ENCODE measurements at regions not wholly inside any gene's neighbourhood (a gene's known extent, or its start where the extent isn't known, plus 50 kb on each side); places are given as distances from the start of the nearest gene placed in this dataset.

DNA sequence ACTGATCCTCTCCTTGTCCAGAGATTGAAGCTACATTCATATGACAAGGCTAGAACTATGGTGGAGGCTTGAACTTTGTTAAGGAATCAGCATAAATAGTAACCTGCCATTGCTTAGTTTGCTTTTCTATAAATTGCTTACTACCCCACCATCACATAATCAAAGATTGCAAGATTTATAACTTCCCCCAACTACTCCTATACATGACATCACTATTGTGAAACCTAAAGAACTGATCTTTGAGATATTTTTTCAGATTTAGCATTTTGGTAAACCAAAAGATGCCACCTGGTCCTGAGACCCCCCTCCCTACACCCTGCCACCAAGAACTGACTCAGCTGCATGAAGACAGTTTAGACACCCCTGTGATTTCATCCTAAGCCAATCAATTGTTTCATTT is 385.3 kb downstream of the CDC5L start:
- H3K9me3 ChIP-seq, result no peaks in the 10 kb centered on the region
- H3K4me1 ChIP-seq, result no peaks in the 10 kb centered on the region
- ATAC-seq, result no peak
- no peak for TF ChIP-seq CTCF (IDR thresholded peaks at IDR 0.05)
- H3K27me3 ChIP-seq (ENCODE audit: insufficient read depth in 3 of 3, low read length in 2 of 3), result no peaks in the 10 kb centered on the region
- intact Hi-C loops (cut with DNase I), result no loop called here
- no peaks in the 10 kb centered on the region for H3K36me3 ChIP-seq (ENCODE audit: insufficient read depth in 1 of 2, low read depth in 1 of 2)
- no peak overlapping the region for H3K4me3 ChIP-seq
- no peak overlapping the region for H3K27ac ChIP-seq
- DNase-seq, result no peak

GRCh38 chr6:44775121-44775520 is 387.6 kb downstream of the CDC5L start:
- ATAC-seq (no peak), DNase-seq (no peak)
- Histone ChIP-seq H3K4me1 (no peaks in the 10 kb centered on the region), H3K36me3 (ENCODE audit: insufficient read depth in 1 of 2, low read depth in 1 of 2) (no peaks in the 10 kb centered on the region), H3K27me3 (ENCODE audit: insufficient read depth in 3 of 3, low read length in 2 of 3) (no peaks in the 10 kb centered on the region), H3K4me3 (no peak overlapping the region), H3K27ac (no peak overlapping the region), H3K9me3 (no peaks in the 10 kb centered on the region)
- intact Hi-C loops (cut with DNase I), result no loop called here
- WGBS, 3 donors, result 24 to 57% (median 44%) methylated on average over 1 of the region's 1 CpG
- TF ChIP-seq CTCF (IDR thresholded peaks at IDR 0.05), result no peak

DNA sequence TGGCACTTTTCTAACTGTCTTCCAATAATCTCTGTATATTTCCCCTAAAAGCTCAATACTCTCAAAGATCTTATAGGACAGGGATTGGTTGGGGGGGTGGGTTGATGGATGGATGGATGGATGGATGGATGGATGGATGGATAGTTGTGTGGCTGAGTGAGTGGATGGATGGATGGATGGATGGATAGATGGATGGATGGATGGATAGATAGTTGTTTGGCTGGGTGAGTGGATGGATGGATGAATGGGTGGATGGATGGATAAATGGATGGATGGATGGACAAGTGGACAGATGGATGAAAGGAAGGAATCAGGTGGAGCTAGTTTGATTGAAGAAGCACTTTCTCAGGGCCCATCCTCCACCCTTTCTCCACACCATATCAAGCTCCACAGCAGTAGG is 388.8 kb downstream of the CDC5L start:
- Histone ChIP-seq H3K36me3 (ENCODE audit: insufficient read depth in 1 of 2, low read depth in 1 of 2) (no peaks in the 10 kb centered on the region), H3K9me3 (no peaks in the 10 kb centered on the region), H3K27ac (no peak overlapping the region), H3K4me1 (no peaks in the 10 kb centered on the region), H3K27me3 (ENCODE audit: insufficient read depth in 3 of 3, low read length in 2 of 3) (no peaks in the 10 kb centered on the region), H3K4me3 (no peak overlapping the region)
- intact Hi-C loops (cut with DNase I), result no loop called here
- no peak for TF ChIP-seq CTCF (IDR thresholded peaks at IDR 0.05)
- DNase-seq, result no peak
- no peak for ATAC-seq

DNA sequence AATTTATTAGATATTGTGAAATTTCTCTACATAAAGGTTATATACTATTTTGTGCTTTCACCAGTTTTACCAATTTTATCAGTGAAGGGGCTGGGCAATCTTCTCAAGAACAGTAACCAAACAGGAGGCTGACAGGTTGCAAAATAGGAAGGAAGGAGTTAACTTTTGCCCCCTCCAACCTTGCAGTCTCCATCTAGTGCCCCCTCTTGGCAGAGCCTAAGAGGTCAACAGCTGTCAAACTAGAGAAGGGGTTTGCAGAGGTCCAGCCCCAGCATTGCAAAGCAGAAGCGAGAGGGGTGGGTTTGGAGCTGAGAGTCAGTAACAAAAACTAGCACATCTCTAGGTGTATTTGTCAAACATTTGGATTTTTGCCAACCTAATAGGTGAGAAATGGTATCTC is 391.0 kb downstream of the CDC5L start:
- Histone ChIP-seq H3K4me1 (no peaks in the 10 kb centered on the region), H3K9me3 (no peaks in the 10 kb centered on the region), H3K27ac (no peak overlapping the region), H3K36me3 (ENCODE audit: insufficient read depth in 1 of 2, low read depth in 1 of 2) (no peaks in the 10 kb centered on the region), H3K27me3 (ENCODE audit: insufficient read depth in 3 of 3, low read length in 2 of 3) (no peaks in the 10 kb centered on the region), H3K4me3 (no peak overlapping the region)
- 96 to 100% (median 100%) methylated on average over 1 of the region's 1 CpG for WGBS, 3 donors
- DNase-seq (no peak), ATAC-seq (no peak)
- intact Hi-C loops (cut with DNase I), result no loop called here
- no peak for TF ChIP-seq CTCF (IDR thresholded peaks at IDR 0.05)
